K562 (cell line): ENCODE measurements at regions not wholly inside any gene's neighbourhood (a gene's known extent, or its start where the extent isn't known, plus 50 kb on each side); places are given as distances from the start of the nearest gene placed in this dataset.

ENCODE experiments used
- ATAC-seq: fragments of 200-7000 bp; cut with Tn5 transposase; 3 replicates; pipeline ENCODE4 v1.9.1; 2020; ENCODE audit warnings: moderate library complexity
- BruUV-seq: library from RNA; stranded (reverse); fragments of 400-500 nt; replicated peaks from 2 replicates; lab custom pipeline; 2021; lab: Mats Ljungman, UMichigan
- CTCF ChIA-PET: fragments of 300-600 bp; formaldehyde crosslinking; extraction: SDS; loops from one replicate; lab custom pipeline; 2021; ENCODE audit warnings: low intra/inter-chr PET ratio; lab: Yijun Ruan, JAX
- POLR2A ChIA-PET: fragments of 300-600, 350-650 bp; sonication (Branson Sonifier 250); formaldehyde crosslinking; extraction: SDS; loops from one replicate; lab custom pipeline; 2021; ENCODE audit warnings: antibody characterized with exemption, inconsistent platforms; lab: Yijun Ruan, JAX
- DNase-seq, 4 experiments: peaks; one replicate each; pipeline versions ENCODE4 v3.0.0 to v3.0.0-alpha.2; 2011 to 2018; ENCODE audit warnings: low spot score in 3 of 4, mixed read lengths in 3 of 4; ENCODE audit errors: extremely low read depth in 1 of 4
- FAIRE-seq: peaks from 2 replicates; lab custom pipeline; 2011; peaks lifted over from hg19 to GRCh38; lab: Jason Lieb, UNC
- H2AFZ ChIP-seq: 2 replicates; pipeline ENCODE4 v1.6.0; 2011; ENCODE audit warnings: low read depth, low read length, control low read depth, inconsistent platforms
- H3K27ac ChIP-seq: fragments of 200-600 bp; 3 replicates; pipeline ENCODE4 v1.8.0; 2011; ENCODE audit warnings: low read depth, mild to moderate bottlenecking, control low read depth, inconsistent platforms, low read length, moderate library complexity, mixed read lengths; ENCODE audit errors: extremely low read depth
- H3K27me3 ChIP-seq, 2 experiments: fragments of 300-600 bp in 1 of 2; 2 replicates in 1 of 2; 3 replicates in 1 of 2; pipeline versions ENCODE4 v1.6.0 to v1.8.0; 2011; ENCODE audit warnings: inconsistent platforms in 2 of 2, low read length in 2 of 2, mild to moderate bottlenecking in 1 of 2, mixed read lengths in 1 of 2, moderate library complexity in 1 of 2; ENCODE audit not compliant: control insufficient read depth in 2 of 2, insufficient read depth in 2 of 2
- H3K36me3 ChIP-seq: fragments of 300-600 bp; 3 replicates; pipeline ENCODE4 v1.8.0; 2011; ENCODE audit warnings: mild to moderate bottlenecking, low read length, inconsistent platforms; ENCODE audit not compliant: control insufficient read depth, insufficient read depth
- H3K4me1 ChIP-seq, 2 experiments: fragments of 200-600 bp in 1 of 2; replicated peaks in 1 of 2; 2 replicates in 1 of 2; 3 replicates in 1 of 2; pipeline versions ENCODE4 v1.5.1 to v1.8.0; 2011; ENCODE audit warnings: inconsistent platforms in 2 of 2, low read length in 2 of 2, mild to moderate bottlenecking in 1 of 2, mixed read lengths in 1 of 2, moderate library complexity in 1 of 2; ENCODE audit not compliant: control insufficient read depth in 2 of 2, insufficient read depth in 2 of 2
- H3K4me2 ChIP-seq: 2 replicates; pipeline ENCODE4 v1.6.1; 2011; ENCODE audit warnings: low read length, control low read depth, inconsistent platforms, mixed read lengths; ENCODE audit not compliant: insufficient read depth
- H3K4me3 ChIP-seq: fragments of 200-600 bp; sonication (generic), shearing (Covaris generic); 2 replicates; pipeline ENCODE4 v1.5.1; 2016; ENCODE audit warnings: control low read depth, inconsistent platforms
- H3K79me2 ChIP-seq: fragments of 200-600 bp; 3 replicates; pipeline ENCODE4 v1.8.0; 2011; ENCODE audit warnings: low read length, inconsistent platforms; ENCODE audit not compliant: control insufficient read depth, insufficient read depth
- H3K9ac ChIP-seq, 2 experiments: 2 replicates each; pipeline versions ENCODE4 v1.6.0 to v1.6.1; 2011; ENCODE audit warnings: low read depth in 2 of 2, low read length in 2 of 2, control low read depth in 1 of 2, inconsistent platforms in 1 of 2, mild to moderate bottlenecking in 1 of 2, mixed read lengths in 1 of 2; ENCODE audit not compliant: insufficient read depth in 1 of 2
- H3K9me1 ChIP-seq: one replicate; pipeline ENCODE4 v1.6.0; 2011; ENCODE audit warnings: inconsistent platforms, mild to moderate bottlenecking, low read length, moderate library complexity; ENCODE audit not compliant: control insufficient read depth, insufficient read depth
- H3K9me3 ChIP-seq: replicated peaks from 2 replicates; pipeline ENCODE4 v1.5.1; 2011; ENCODE audit warnings: low read depth, low read length, inconsistent platforms; ENCODE audit not compliant: control insufficient read depth, insufficient read depth
- H4K20me1 ChIP-seq: replicated peaks from 2 replicates; pipeline ENCODE4 v1.6.1; 2011; ENCODE audit warnings: low read length, inconsistent platforms, mixed read lengths; ENCODE audit not compliant: control insufficient read depth, insufficient read depth
- GTF2E2 ChIP-seq: fragments of 200-800 bp; sonication (Bioruptor generic); IDR thresholded peaks from 2 replicates; pipeline ENCODE4 v1.6.1; 2016; ENCODE audit warnings: missing genetic modification characterization, missing compliant biosample characterization
- HBP1 ChIP-seq: fragments of 450-650 bp; formaldehyde crosslinking; IDR thresholded peaks from 2 replicates; pipeline ENCODE4 v1.4.0; 2022; ENCODE audit warnings: missing genetic modification characterization
- MAZ ChIP-seq, 2 experiments: fragments of 450-650 bp in 1 of 2; sonication (generic) in 1 of 2; formaldehyde crosslinking; IDR thresholded peaks in 1 of 2; conservative IDR thresholded peaks in 1 of 2; 2 replicates each; pipeline versions ENCODE4 v1.4.0 to v1.5.0; 2020; ENCODE audit warnings: mild to moderate bottlenecking in 1 of 2, missing genetic modification reagents in 1 of 2
- NFE2 ChIP-seq: IDR thresholded peaks from 2 replicates; pipeline ENCODE4 v1.6.1; 2014; ENCODE audit warnings: antibody characterized with exemption, low read depth
- NUFIP1 ChIP-seq: fragments of 450-650 bp; IDR thresholded peaks from 2 replicates; pipeline ENCODE4 v1.6.1; 2018; ENCODE audit not compliant: partially characterized antibody
- POLR2H ChIP-seq: IDR thresholded peaks from 2 replicates; pipeline ENCODE4 v1.6.1; 2016; ENCODE audit warnings: missing genetic modification characterization, low read depth, mild to moderate bottlenecking, control low read depth, missing compliant biosample characterization, moderate library complexity
- PTRF ChIP-seq: fragments of 450-650 bp; IDR thresholded peaks from 2 replicates; pipeline ENCODE4 v1.6.1; 2016; ENCODE audit warnings: mild to moderate bottlenecking, missing genetic modification characterization, missing compliant biosample characterization
- RREB1 ChIP-seq: fragments of 250-450 bp; sonication (Bioruptor Pico); IDR thresholded peaks from 2 replicates; pipeline ENCODE4 v1.4.0; 2020
- SAFB2 ChIP-seq: fragments of 200-400 bp; formaldehyde crosslinking; IDR thresholded peaks from 2 replicates; pipeline ENCODE4 v1.6.1; 2018; ENCODE audit warnings: borderline replicate concordance, low read length, low read depth, moderate library complexity; ENCODE audit not compliant: severe bottlenecking
- TAF9B ChIP-seq: fragments of 450-650 bp; IDR thresholded peaks from 2 replicates; pipeline ENCODE4 v1.6.1; 2018; ENCODE audit warnings: mild to moderate bottlenecking; ENCODE audit not compliant: partially characterized antibody
- THAP12 ChIP-seq: fragments of 250-450 bp; sonication (Bioruptor Pico); IDR thresholded peaks from 2 replicates; pipeline ENCODE4 v1.9.0; 2021; ENCODE audit warnings: mild to moderate bottlenecking, inconsistent platforms
- ZBTB1 ChIP-seq: sonication (generic); formaldehyde crosslinking; IDR thresholded peaks from 2 replicates; pipeline ENCODE4 v1.8.1; 2023; ENCODE audit warnings: missing genetic modification reagents, low read depth, mild to moderate bottlenecking, borderline replicate concordance
- ZNF121 ChIP-seq: sonication (generic); formaldehyde crosslinking; conservative IDR thresholded peaks from 2 replicates; pipeline ENCODE4 v1.8.0; 2022; ENCODE audit warnings: missing genetic modification reagents
- ZNF830 ChIP-seq: fragments of 250-450 bp; sonication (Bioruptor Pico); IDR thresholded peaks from 2 replicates; pipeline ENCODE4 v1.5.0; 2021; ENCODE audit warnings: mild to moderate bottlenecking
- WGBS: fragments of 100-300 bp; shearing (Covaris generic); methylation state at CpG from one replicate; pipeline ENCODE4 v1.1.6; 2016; ENCODE audit warnings: low coverage, mixed read lengths; ENCODE audit not compliant: insufficient coverage; ENCODE audit errors: missing lambda C conversion rate; 5-methylcytosine and 5-hydroxymethylcytosine counted together
- in situ Hi-C: fragments of 300-500 bp; cut with MboI; formaldehyde crosslinking; loops from 4 replicates; pipeline ENCODE4 v1.15.0; 2018; ENCODE audit warnings: inconsistent platforms, mixed read lengths
- intact Hi-C: fragments of 100-400 bp; cut with micrococcal nuclease; formaldehyde crosslinking; loops from 2 replicates; pipeline ENCODE4 v1.14.2; 2022

GRCh38 chr9:1759771-1760300 is 255.3 kb upstream of the SMARCA2 start:
- POLR2A ChIA-PET: no interaction called here
- intact Hi-C loops (no loop called here), in situ Hi-C loops (no loop called here)
- Histone ChIP-seq H2AFZ (no peak overlapping the region), H3K79me2 (no peaks in the 10 kb centered on the region), H4K20me1 (no peaks in the 10 kb centered on the region), H3K9me3 (no peaks in the 10 kb centered on the region), H3K36me3 (no peaks in the 10 kb centered on the region), H3K27me3 (no peaks in the 10 kb centered on the region), H3K4me3 (no peak overlapping the region), H3K9me1 (no peaks in the 10 kb centered on the region), H3K9ac (no peak overlapping the region), H3K27ac (no peak overlapping the region), H3K4me1 (no peaks in the 10 kb centered on the region), H3K4me2 (no peak overlapping the region)
- no peak for ATAC-seq
- no TSS peak for BruUV-seq
- no peak for DNase-seq
- WGBS: 0% methylated on average over 2 of the region's 5 CpGs
- CTCF ChIA-PET: no interaction called here
- FAIRE-seq: no peak
- TF ChIP-seq THAP12 (no peak), SAFB2 (no peak), MAZ (CRISPR knock-in tag; conservative IDR thresholded peaks at IDR 0.05 in 1 of 2, IDR thresholded peaks at IDR 0.05 in 1 of 2) (no peak), HBP1 (CRISPR knock-in tag) (no peak), PTRF (tag) (no peak), GTF2E2 (tag) (no peak), POLR2H (tag) (no peak), NFE2 (no peak), ZNF830 (CRISPR knock-in tag) (no peak), ZNF121 (CRISPR knock-in tag) (no peak), TAF9B (no peak), NUFIP1 (no peak), RREB1 (CRISPR knock-in tag) (no peak), ZBTB1 (CRISPR knock-in tag) (no peak)
